HAP-1 (cell line): ENCODE measurements at regions not wholly inside any gene's neighbourhood (a gene's known extent, or its start where the extent isn't known, plus 50 kb on each side); places are given as distances from the start of the nearest gene placed in this dataset.

ENCODE experiments used
- DNase-seq, 2 experiments: peaks; one replicate each; pipeline ENCODE4 v3.0.0-alpha.2; 2016 to 2020; ENCODE audit warnings: low spot score in 2 of 2
- H3K27me3 ChIP-seq: fragments of 250-450 bp; sonication (Bioruptor Pico); 2 replicates; pipeline ENCODE4 v1.5.1; 2020; ENCODE audit warnings: low read depth, mild to moderate bottlenecking, moderate library complexity
- H3K36me3 ChIP-seq: fragments of 250-450 bp; sonication (Bioruptor Pico); replicated peaks from 2 replicates; pipeline ENCODE4 v1.5.1; 2020; ENCODE audit warnings: mild to moderate bottlenecking
- H3K4me1 ChIP-seq: fragments of 250-450 bp; sonication (Bioruptor Pico); 2 replicates; pipeline ENCODE4 v1.5.1; 2020; ENCODE audit warnings: mild to moderate bottlenecking
- H3K4me3 ChIP-seq: fragments of 250-450 bp; sonication (Bioruptor Pico); 2 replicates; pipeline ENCODE4 v1.5.1; 2020; ENCODE audit warnings: mild to moderate bottlenecking, moderate library complexity
- H3K9me3 ChIP-seq: fragments of 250-450 bp; sonication (Bioruptor Pico); 2 replicates; pipeline ENCODE4 v1.5.1; 2020; ENCODE audit warnings: mild to moderate bottlenecking, moderate library complexity
- in situ Hi-C: fragments of 300-500 bp; cut with MboI; formaldehyde crosslinking; loops from 3 replicates; pipeline ENCODE4 v1.14.3; 2020; ENCODE audit warnings: low sequenced_read_pairs, inconsistent platforms, mixed read lengths

- H3K9me3 ChIP-seq, result no peaks in the 10 kb centered on the region
- H3K4me1 ChIP-seq, result no peaks in the 10 kb centered on the region
- H3K27me3 ChIP-seq, result peaks cover 2% of the 10 kb centered on the region
- no peak for DNase-seq
- H3K4me3 ChIP-seq, result no peak overlapping the region
- H3K36me3 ChIP-seq, result no peaks in the 10 kb centered on the region
- in situ Hi-C loops, result no loop called here
These were observed 197.9 kb downstream of the IRF8 start for GRCh38 chr16:86096850-86097249.

DNA sequence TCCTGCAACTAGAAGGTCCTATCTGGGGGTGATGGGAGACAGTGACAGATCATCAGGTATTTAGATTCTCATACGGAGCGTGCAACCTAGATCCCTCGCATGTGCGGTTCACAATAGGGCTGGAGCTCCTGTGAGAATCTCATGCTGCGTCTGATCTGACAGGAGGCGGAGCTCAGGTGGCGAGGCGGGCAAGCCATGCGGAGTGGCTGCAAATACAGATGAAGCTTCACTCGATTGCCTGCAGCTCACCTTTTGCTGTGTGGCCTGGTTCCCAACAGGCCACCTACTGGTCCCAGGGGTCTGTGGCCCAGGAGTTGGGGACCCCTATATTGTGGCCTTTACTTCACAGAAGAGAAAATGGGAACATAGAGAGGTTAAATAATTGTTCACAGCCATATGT, 200.4 kb downstream of the IRF8 start:
- no peaks in the 10 kb centered on the region for H3K9me3 ChIP-seq
- no peak for DNase-seq
- in situ Hi-C loops, result no loop called here
- H3K27me3 ChIP-seq, result peaks cover 5% of the 10 kb centered on the region
- H3K36me3 ChIP-seq, result no peaks in the 10 kb centered on the region
- H3K4me1 ChIP-seq, result no peaks in the 10 kb centered on the region
- H3K4me3 ChIP-seq, result no peak overlapping the region

DNA sequence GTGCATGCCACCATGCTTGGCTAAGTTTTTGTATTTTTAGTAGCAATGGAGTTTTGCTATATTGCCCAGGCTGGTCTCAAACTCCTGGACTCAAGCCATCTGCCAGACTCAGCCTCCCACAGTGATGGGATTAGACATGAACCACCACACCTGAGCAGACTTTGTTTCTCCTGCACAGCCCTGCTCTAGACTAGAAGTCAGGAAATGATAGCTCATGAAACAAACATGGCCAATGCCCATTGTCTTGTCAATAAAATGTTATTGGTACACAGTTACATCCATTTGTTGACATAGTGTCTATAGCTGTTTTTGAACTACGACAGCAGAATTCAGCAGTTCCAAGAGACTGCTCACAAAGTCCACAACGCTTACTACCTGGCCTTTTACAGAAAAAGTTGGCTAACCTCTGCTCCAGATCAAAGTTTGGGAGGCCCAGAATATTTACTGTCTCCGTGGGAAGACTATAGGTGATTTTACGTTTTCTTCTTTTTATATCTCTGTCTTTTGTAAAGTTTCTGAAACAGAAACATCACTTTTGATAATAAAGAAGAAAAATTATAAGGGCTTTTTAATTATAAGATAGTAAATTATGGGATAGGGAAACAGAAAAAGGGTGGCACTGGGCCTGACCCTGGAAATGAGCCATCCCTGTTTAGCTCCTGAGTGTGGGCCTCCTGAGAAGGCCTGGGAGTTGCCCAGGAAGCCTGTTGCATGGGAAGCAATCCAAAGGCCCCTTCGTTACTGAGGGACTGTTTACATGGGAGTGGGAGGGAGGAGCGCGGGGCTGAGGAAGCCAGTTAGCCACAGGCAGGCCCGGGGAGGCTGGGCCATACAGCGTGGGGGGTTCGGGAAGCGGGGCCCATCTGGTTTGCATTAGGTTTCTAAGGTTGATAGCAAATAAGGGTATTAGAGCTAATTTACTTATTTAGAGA, 201.5 kb downstream of the IRF8 start:
- no peak overlapping the region for H3K4me3 ChIP-seq

DNA sequence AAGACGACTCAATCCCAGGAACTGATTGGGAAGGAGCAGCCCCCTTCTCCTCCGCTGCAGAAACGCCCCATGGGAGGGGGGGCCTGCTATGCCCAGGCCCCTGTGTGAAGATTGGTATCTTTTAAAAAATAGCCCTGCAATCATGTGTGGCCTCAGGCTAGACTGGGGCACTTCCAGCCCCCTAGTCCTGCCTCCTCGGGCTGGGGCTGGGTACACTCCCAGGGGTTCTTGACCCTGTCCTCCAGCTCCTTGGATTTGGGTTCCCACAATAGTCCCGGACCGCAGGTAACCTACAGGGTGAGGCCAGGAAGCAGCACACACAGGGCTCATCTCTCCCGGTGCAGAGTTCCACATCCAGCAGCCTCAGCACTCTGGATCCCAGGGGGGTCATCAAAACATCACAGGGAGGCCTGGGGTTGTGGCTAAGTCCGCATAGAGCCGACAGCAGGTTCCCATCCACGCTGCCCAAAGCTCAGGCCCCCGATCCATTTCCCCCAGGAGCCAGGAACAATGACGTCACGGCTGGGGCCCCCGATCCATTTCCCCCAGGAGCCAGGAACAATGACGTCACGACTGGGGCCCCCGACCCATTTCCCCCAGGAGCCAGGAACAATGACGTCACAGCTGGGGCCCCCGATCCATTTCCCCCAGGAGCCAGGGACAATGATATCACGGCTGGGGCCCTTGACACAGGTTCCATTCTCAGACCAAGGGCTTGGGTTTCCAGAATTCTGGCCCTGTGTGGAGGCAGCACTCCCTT, 202.4 kb downstream of the IRF8 start:
- no peak for DNase-seq
- H3K4me3 ChIP-seq, result no peak overlapping the region
- in situ Hi-C loops, result no loop called here
- no peaks in the 10 kb centered on the region for H3K9me3 ChIP-seq
- H3K27me3 ChIP-seq, result peaks cover 5% of the 10 kb centered on the region
- H3K4me1 ChIP-seq, result no peaks in the 10 kb centered on the region
- H3K36me3 ChIP-seq, result no peaks in the 10 kb centered on the region

More for the DNA sequence above, 201.5 kb downstream of the IRF8 start:
- peaks cover 5% of the 10 kb centered on the region for H3K27me3 ChIP-seq
- no peaks in the 10 kb centered on the region for H3K36me3 ChIP-seq
- H3K9me3 ChIP-seq, result no peaks in the 10 kb centered on the region
- no peak for DNase-seq
- H3K4me1 ChIP-seq, result no peaks in the 10 kb centered on the region
- in situ Hi-C loops, result no loop called here

DNA sequence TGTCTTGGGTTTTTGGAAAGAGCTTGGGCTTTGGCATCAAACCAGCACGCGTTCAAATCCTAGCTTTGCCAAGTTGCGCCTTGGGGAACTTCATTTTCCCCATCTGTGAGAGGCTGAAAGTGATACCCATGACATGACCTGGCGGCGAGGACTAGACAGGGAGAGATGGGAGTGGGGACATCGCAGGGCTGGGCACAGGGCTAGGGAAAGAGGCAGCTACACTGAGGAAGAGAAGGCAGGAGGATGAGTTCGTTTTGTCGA, 202.9 kb downstream of the IRF8 start:
- DNase-seq, result no peak
- Histone ChIP-seq H3K4me1 (no peaks in the 10 kb centered on the region), H3K9me3 (no peaks in the 10 kb centered on the region), H3K27me3 (peaks cover 4% of the 10 kb centered on the region), H3K36me3 (no peaks in the 10 kb centered on the region), H3K4me3 (no peak overlapping the region)
- in situ Hi-C loops, result no loop called here

GRCh38 chr16:86103320-86103719, 204.4 kb downstream of the IRF8 start:
- H3K36me3 ChIP-seq, result no peaks in the 10 kb centered on the region
- no peak for DNase-seq
- H3K4me1 ChIP-seq, result no peaks in the 10 kb centered on the region
- no peaks in the 10 kb centered on the region for H3K9me3 ChIP-seq
- peaks cover 3% of the 10 kb centered on the region; the same call in 1 of the 2 replicates for H3K27me3 ChIP-seq
- H3K4me3 ChIP-seq, result no peak overlapping the region
- in situ Hi-C loops, result no loop called here

DNA sequence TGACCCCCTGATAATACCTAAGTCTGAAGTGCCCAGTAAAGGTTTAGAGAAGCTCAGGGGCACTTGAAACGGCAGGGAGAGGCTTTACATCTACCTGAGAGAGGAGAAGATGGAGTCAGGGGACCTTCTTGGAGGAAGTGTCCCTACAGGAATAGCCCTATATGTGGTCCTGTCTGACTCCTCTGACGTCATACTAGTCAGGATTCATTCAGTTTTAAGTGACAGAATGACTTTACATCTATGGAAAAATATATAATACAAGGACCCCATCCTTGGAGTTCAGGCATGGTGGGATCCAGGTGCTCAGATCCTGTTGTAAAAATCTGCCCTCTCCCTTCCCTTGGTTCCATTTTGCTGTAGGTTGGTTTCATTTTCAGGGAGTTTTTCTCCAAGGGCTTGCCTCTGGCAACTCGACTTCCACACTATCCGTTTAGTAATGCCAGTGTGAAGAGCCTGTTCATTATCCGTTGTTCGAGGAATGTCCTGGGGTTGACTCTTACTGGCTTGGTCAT, 205.6 kb downstream of the IRF8 start:
- in situ Hi-C loops, result no loop called here
- Histone ChIP-seq H3K27me3 (peaks cover 3% of the 10 kb centered on the region; the same call in 1 of the 2 replicates), H3K9me3 (no peaks in the 10 kb centered on the region; the same call in 1 of the 2 replicates), H3K4me3 (no peak overlapping the region), H3K4me1 (no peaks in the 10 kb centered on the region), H3K36me3 (no peaks in the 10 kb centered on the region)
- no peak for DNase-seq

- in situ Hi-C loops, result no loop called here
These were observed 208.4 kb downstream of the IRF8 start for GRCh38 chr16:86107215-86107825.

DNA sequence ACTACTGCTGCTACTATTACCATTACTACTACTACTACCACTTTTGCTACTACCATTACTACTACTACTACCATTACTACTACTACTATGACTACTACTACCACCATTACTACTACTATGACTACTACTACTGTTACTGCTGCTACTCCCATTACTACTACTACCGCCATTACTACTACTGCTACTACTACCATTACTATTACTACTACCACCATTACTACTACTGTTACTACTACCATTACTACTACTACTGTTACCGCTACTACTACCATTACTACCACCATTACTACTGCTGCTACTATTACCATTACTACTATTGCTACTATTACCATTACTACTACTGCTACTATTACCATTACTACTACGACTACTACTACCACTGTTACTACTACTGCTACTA, 209.1 kb downstream of the IRF8 start:
- H3K4me1 ChIP-seq, result no peaks in the 10 kb centered on the region
- H3K36me3 ChIP-seq, result no peaks in the 10 kb centered on the region
- no peak overlapping the region for H3K4me3 ChIP-seq
- in situ Hi-C loops, result no loop called here
- no peaks in the 10 kb centered on the region; the same call in 1 of the 2 replicates for H3K9me3 ChIP-seq
- H3K27me3 ChIP-seq, result no peaks in the 10 kb centered on the region; the same call in 1 of the 2 replicates
- DNase-seq, result no peak

More at GRCh38 chr16:86107215-86107825, 208.4 kb downstream of the IRF8 start:
- Histone ChIP-seq H3K9me3 (no peaks in the 10 kb centered on the region; the same call in 1 of the 2 replicates), H3K4me3 (no peak overlapping the region), H3K27me3 (peaks cover 3% of the 10 kb centered on the region; the same call in 1 of the 2 replicates), H3K36me3 (no peaks in the 10 kb centered on the region), H3K4me1 (no peaks in the 10 kb centered on the region)
- no peak for DNase-seq

- H3K27me3 ChIP-seq, result no peaks in the 10 kb centered on the region
- no peak overlapping the region for H3K4me3 ChIP-seq
- no peaks in the 10 kb centered on the region for H3K36me3 ChIP-seq
- DNase-seq, result no peak
- no peaks in the 10 kb centered on the region for H3K4me1 ChIP-seq
- no peaks in the 10 kb centered on the region; the same call in 1 of the 2 replicates for H3K9me3 ChIP-seq
- in situ Hi-C loops, result no loop called here
These were observed 211.2 kb downstream of the IRF8 start for GRCh38 chr16:86110134-86110533.

GRCh38 chr16:86110726-86111125, 211.8 kb downstream of the IRF8 start:
- in situ Hi-C loops, result no loop called here
- no peaks in the 10 kb centered on the region for H3K4me1 ChIP-seq
- H3K27me3 ChIP-seq, result no peaks in the 10 kb centered on the region
- no peak overlapping the region for H3K4me3 ChIP-seq
- no peaks in the 10 kb centered on the region for H3K36me3 ChIP-seq
- H3K9me3 ChIP-seq, result no peaks in the 10 kb centered on the region; the same call in 1 of the 2 replicates
- no peak for DNase-seq

DNA sequence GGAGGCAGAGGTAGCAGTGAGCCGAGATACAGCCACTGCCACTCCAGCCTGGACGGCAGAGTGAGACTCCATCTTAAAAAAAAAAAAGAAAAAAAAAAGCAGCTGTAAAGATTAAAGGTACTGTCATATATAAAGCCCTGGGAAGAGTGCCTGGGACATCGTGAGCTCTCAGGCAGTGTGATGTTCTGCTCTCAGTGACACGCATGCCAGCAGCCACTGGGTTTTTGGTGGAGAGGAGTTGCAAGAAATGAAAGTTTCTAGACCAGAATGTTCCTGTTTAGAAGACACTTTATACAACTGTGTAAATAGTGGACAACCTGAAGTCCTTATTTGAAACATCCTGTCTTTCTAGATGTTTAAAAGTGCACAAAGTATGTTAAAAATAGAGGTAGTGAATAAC, 213.2 kb downstream of the IRF8 start:
- H3K4me3 ChIP-seq, result no peak overlapping the region
- DNase-seq, result no peak
- in situ Hi-C loops, result no loop called here
- H3K9me3 ChIP-seq, result no peaks in the 10 kb centered on the region; the same call in 1 of the 2 replicates
- H3K4me1 ChIP-seq, result no peaks in the 10 kb centered on the region
- H3K36me3 ChIP-seq, result no peaks in the 10 kb centered on the region
- no peaks in the 10 kb centered on the region for H3K27me3 ChIP-seq

GRCh38 chr16:86117235-86117634, 218.3 kb downstream of the IRF8 start:
- no peaks in the 10 kb centered on the region for H3K36me3 ChIP-seq
- no peaks in the 10 kb centered on the region for H3K9me3 ChIP-seq
- no peaks in the 10 kb centered on the region for H3K4me1 ChIP-seq
- no peak for DNase-seq
- H3K27me3 ChIP-seq, result peaks cover 30% of the 10 kb centered on the region
- in situ Hi-C loops, result no loop called here
- H3K4me3 ChIP-seq, result no peak overlapping the region
